B cell (primary cell): ENCODE measurements at regions not wholly inside any gene's neighbourhood (a gene's known extent, or its start where the extent isn't known, plus 50 kb on each side); places are given as distances from the start of the nearest gene placed in this dataset.

Source experiments
- ATAC-seq: fragments of 200-7000 bp; cut with Tn5 transposase; one replicate; pipeline ENCODE4 v1.10.0; 2021; ENCODE audit warnings: low read depth, mild to moderate bottlenecking, moderate number of reproducible peaks, moderate library complexity
- CTCF ChIA-PET: fragments of 350-600 bp; sonication (Branson Sonifier 250); formaldehyde crosslinking; loops from one replicate; lab custom pipeline; 2021; ENCODE audit warnings: antibody characterized with exemption, inconsistent platforms; lab: Charles Lee
- POLR2A ChIA-PET: fragments of 350-600 bp; sonication (Branson Sonifier 250); formaldehyde crosslinking; loops from one replicate; lab custom pipeline; 2021; ENCODE audit warnings: antibody characterized with exemption; lab: Charles Lee
- DNase-seq: peaks from one replicate; pipeline ENCODE4 v3.0.0; 2013
- H2AFZ ChIP-seq: 2 replicates; pipeline ENCODE4 v1.6.1; 2012; ENCODE audit warnings: mild to moderate bottlenecking, low read depth, low read length; ENCODE audit not compliant: insufficient read depth, poor library complexity, severe bottlenecking
- H3K27ac ChIP-seq, 2 donors: 1 replicate in 1 of 2; 2 replicates in 1 of 2; pipeline ENCODE4 v1.5.1; 2012 to 2013; ENCODE audit warnings: low read length in 2 of 2, mild to moderate bottlenecking in 2 of 2, moderate library complexity in 1 of 2
- H3K27me3 ChIP-seq, 4 experiments: fragments of 200-600 bp in 1 of 4; sonication (generic) in 1 of 4; replicated peaks in 1 of 4; 1 replicate in 2 of 4; 2 replicates in 2 of 4; pipeline versions ENCODE4 v1.6.1 to v1.7.0; 2013 to 2016; ENCODE audit warnings: low read length in 3 of 4, mild to moderate bottlenecking in 2 of 4, mixed read lengths in 1 of 4, moderate library complexity in 1 of 4; ENCODE audit not compliant: insufficient read depth in 4 of 4, control insufficient read depth in 3 of 4; ENCODE audit errors: control extremely low read depth in 1 of 4
- H3K36me3 ChIP-seq, 2 experiments: replicated peaks in 1 of 2; 1 replicate in 1 of 2; 2 replicates in 1 of 2; pipeline versions ENCODE4 v1.6.1 to v1.7.1; 2013; ENCODE audit warnings: low read length in 1 of 2; ENCODE audit not compliant: insufficient read depth in 2 of 2, control insufficient read depth in 1 of 2; ENCODE audit errors: control extremely low read depth in 1 of 2, extremely low read depth in 1 of 2
- H3K4me1 ChIP-seq, 2 donors: fragments of 200-600 bp in 1 of 2; sonication (generic) in 1 of 2; 1 replicate in 1 of 2; 2 replicates in 1 of 2; pipeline versions ENCODE4 v1.5.1 to v1.6.1; 2013 to 2017; ENCODE audit warnings: low read length in 2 of 2; ENCODE audit not compliant: control insufficient read depth in 2 of 2, insufficient read depth in 2 of 2
- H3K4me2 ChIP-seq: replicated peaks from 2 replicates; pipeline ENCODE3; 2012; ENCODE audit warnings: mild to moderate bottlenecking, low read depth, low read length; ENCODE audit not compliant: poor library complexity, severe bottlenecking
- H3K4me3 ChIP-seq, 5 experiments: fragments of 200-600 bp in 1 of 5; sonication (generic) in 1 of 5; 1 replicate in 3 of 5; 2 replicates in 2 of 5; pipeline versions ENCODE4 v1.5.1 to v1.7.0; 2011 to 2016; ENCODE audit warnings: low read length in 4 of 5, mild to moderate bottlenecking in 4 of 5, low read depth in 2 of 5, control low read depth in 1 of 5, moderate library complexity in 1 of 5; ENCODE audit not compliant: insufficient read depth in 1 of 5; ENCODE audit errors: control extremely low read depth in 1 of 5, extremely low read depth in 1 of 5
- H3K79me2 ChIP-seq: fragments of 200-600 bp; sonication (generic); one replicate; pipeline ENCODE4 v1.6.0; 2016; ENCODE audit warnings: low read length; ENCODE audit not compliant: control insufficient read depth, insufficient read depth
- H3K9ac ChIP-seq: fragments of 200-600 bp; sonication (generic); 2 replicates; pipeline ENCODE4 v1.6.1; 2017; ENCODE audit warnings: mild to moderate bottlenecking, low read length, moderate library complexity
- H3K9me3 ChIP-seq, 3 donors: one replicate each; pipeline versions ENCODE4 v1.6.1 to v1.7.1; 2013; ENCODE audit warnings: low read length in 2 of 3; ENCODE audit not compliant: control insufficient read depth in 2 of 3, insufficient read depth in 1 of 3; ENCODE audit errors: control extremely low read depth in 1 of 3
- H4K20me1 ChIP-seq: 2 replicates; pipeline ENCODE4 v1.6.0; 2012; ENCODE audit warnings: mild to moderate bottlenecking, low read length; ENCODE audit not compliant: insufficient read depth, control insufficient read depth, poor library complexity, severe bottlenecking
- H3K27ac Mint-ChIP-seq: one replicate; pipeline ENCODE4 v1.8.0; 2021; ENCODE audit warnings: mixed read lengths
- H3K27me3 Mint-ChIP-seq: one replicate; pipeline ENCODE4 v1.8.0; 2021; ENCODE audit warnings: mixed read lengths
- H3K4me1 Mint-ChIP-seq: one replicate; pipeline ENCODE4 v1.8.0; 2021; ENCODE audit warnings: mixed read lengths
- H3K4me3 Mint-ChIP-seq: one replicate; pipeline ENCODE4 v1.8.0; 2021; ENCODE audit warnings: mixed read lengths
- H3K9me3 Mint-ChIP-seq: one replicate; pipeline ENCODE4 v1.8.0; 2022; ENCODE audit warnings: mixed read lengths; ENCODE audit not compliant: insufficient read depth
- EZH2 ChIP-seq: IDR thresholded peaks from 2 replicates; pipeline ENCODE4 v1.6.1; 2012; ENCODE audit warnings: borderline replicate concordance, low read depth, mild to moderate bottlenecking, moderate library complexity, low read length; ENCODE audit not compliant: insufficient read depth, poor library complexity, severe bottlenecking
- WGBS: methylation state at CpG from one replicate; pipeline ENCODE4 v1.1.5; 2013; ENCODE audit warnings: missing lambda C conversion rate; ENCODE audit not compliant: insufficient coverage; 5-methylcytosine and 5-hydroxymethylcytosine counted together
- intact Hi-C: fragments of 100-400 bp; cut with micrococcal nuclease; formaldehyde crosslinking; loops from one replicate; pipeline ENCODE4 v1.10.0; 2022
- TF ChIP-seq, protein P1 (sequence below): fragments of 200-600 bp; IDR thresholded peaks from one replicate; pipeline ENCODE4 v1.8.0; 2022; ENCODE audit warnings: antibody characterized with exemption, mild to moderate bottlenecking

DNA sequence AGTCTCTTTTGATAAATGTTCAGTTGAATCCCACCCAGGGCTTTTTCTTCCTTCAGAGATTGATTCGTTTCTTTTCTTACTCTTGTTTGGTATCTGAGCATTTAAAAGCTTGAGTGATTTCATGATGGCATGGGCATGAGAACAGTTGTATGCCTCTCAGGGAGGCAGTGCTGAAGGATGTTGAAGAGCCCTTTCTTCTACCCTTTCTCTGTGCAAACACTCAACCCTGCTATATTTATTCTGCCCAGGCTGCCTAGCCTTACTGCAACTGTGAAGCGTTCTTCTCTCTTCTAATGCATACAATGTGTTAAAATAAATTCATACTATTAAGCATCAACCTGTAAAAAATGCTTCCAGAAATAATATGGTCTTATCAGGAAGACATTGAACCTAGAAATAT is 367.6 kb upstream of the LCORL start:
- H3K27me3 Mint-ChIP-seq, result peaks cover 3% of the 10 kb centered on the region
- H3K9ac ChIP-seq, result no peak overlapping the region
- H3K79me2 ChIP-seq, result no peaks in the 10 kb centered on the region
- no peaks in the 10 kb centered on the region for H4K20me1 ChIP-seq
- WGBS, result no CpG with 5 or more reads among the region's 2 CpGs
- H3K27ac Mint-ChIP-seq, result no peak overlapping the region
- no peak overlapping the region for H2AFZ ChIP-seq
- ChIA-PET POLR2A (no interaction called here), CTCF (no interaction called here)
- no peak overlapping the region for H3K27ac ChIP-seq
- no peak overlapping the region for H3K4me3 Mint-ChIP-seq
- no peaks in the 10 kb centered on the region for H3K4me1 ChIP-seq
- H3K9me3 ChIP-seq, result no peaks in the 10 kb centered on the region
- H3K36me3 ChIP-seq, result no peaks in the 10 kb centered on the region
- DNase-seq, result no peak
- no peak overlapping the region for H3K4me2 ChIP-seq
- no peaks in the 10 kb centered on the region for H3K27me3 ChIP-seq
- no peak for ATAC-seq
- H3K9me3 Mint-ChIP-seq, result peaks cover 2% of the 10 kb centered on the region
- no peaks in the 10 kb centered on the region for H3K4me1 Mint-ChIP-seq
- intact Hi-C loops, result no loop called here
- no peak for TF ChIP-seq EZH2
- TF ChIP-seq, protein P1, sequence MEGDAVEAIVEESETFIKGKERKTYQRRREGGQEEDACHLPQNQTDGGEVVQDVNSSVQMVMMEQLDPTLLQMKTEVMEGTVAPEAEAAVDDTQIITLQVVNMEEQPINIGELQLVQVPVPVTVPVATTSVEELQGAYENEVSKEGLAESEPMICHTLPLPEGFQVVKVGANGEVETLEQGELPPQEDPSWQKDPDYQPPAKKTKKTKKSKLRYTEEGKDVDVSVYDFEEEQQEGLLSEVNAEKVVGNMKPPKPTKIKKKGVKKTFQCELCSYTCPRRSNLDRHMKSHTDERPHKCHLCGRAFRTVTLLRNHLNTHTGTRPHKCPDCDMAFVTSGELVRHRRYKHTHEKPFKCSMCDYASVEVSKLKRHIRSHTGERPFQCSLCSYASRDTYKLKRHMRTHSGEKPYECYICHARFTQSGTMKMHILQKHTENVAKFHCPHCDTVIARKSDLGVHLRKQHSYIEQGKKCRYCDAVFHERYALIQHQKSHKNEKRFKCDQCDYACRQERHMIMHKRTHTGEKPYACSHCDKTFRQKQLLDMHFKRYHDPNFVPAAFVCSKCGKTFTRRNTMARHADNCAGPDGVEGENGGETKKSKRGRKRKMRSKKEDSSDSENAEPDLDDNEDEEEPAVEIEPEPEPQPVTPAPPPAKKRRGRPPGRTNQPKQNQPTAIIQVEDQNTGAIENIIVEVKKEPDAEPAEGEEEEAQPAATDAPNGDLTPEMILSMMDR, result no peak
- H3K4me3 ChIP-seq, result no peak overlapping the region

DNA sequence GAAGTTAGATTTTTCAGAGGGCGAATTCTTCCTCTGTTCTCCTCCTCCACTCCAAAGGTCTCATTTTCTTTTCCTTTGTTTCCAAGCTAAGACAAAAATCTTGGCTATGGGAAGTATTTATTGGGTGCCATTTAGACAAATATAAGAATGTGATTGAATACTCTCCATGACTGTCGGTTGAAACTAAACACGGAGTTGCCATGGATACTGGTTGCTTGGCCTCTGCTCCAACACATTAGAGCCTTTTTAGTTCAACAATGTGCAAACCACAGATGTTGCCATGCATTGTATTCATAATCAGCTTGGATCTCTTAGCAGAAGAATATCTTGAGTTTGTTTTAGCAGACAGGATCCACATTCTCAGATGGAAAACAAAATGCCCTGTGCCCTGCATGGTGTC is 366.5 kb upstream of the LCORL start:
- no peak overlapping the region for H3K27ac Mint-ChIP-seq
- H3K4me3 Mint-ChIP-seq, result no peak overlapping the region
- ATAC-seq (no peak), DNase-seq (no peak)
- Histone ChIP-seq H3K27ac (no peak overlapping the region), H3K27me3 (no peaks in the 10 kb centered on the region), H3K4me2 (no peak overlapping the region), H2AFZ (no peak overlapping the region), H4K20me1 (no peaks in the 10 kb centered on the region), H3K9me3 (no peaks in the 10 kb centered on the region), H3K36me3 (no peaks in the 10 kb centered on the region), H3K79me2 (no peaks in the 10 kb centered on the region), H3K4me3 (no peak overlapping the region), H3K4me1 (no peaks in the 10 kb centered on the region), H3K9ac (no peak overlapping the region)
- H3K27me3 Mint-ChIP-seq, result peaks cover 3% of the 10 kb centered on the region
- no peaks in the 10 kb centered on the region for H3K4me1 Mint-ChIP-seq
- intact Hi-C loops, result no loop called here
- TF ChIP-seq EZH2, result no peak
- TF ChIP-seq, protein P1, result no peak
- POLR2A ChIA-PET, result no interaction called here
- peaks cover 2% of the 10 kb centered on the region for H3K9me3 Mint-ChIP-seq
- 49% methylated on average over 2 of the region's 3 CpGs for WGBS
- CTCF ChIA-PET, result no interaction called here
